ENCODE measurements at regions not wholly inside any gene's neighbourhood (a gene's known extent, or its start where the extent isn't known, plus 50 kb on each side); places are given as distances from the start of the nearest gene placed in this dataset.

GRCh38 chr1:69121723-69122122, 446.0 kb upstream of the LRRC7 start:
- Histone ChIP-seq H3K9me3 (no peaks in the 10 kb centered on the region), H3K4me1 (no peaks in the 10 kb centered on the region), H3K27ac (no peak overlapping the region), H3K4me3 (no peak overlapping the region), H3K27me3 (no peaks in the 10 kb centered on the region), H3K36me3 (no peaks in the 10 kb centered on the region)
- TF ChIP-seq CTCF (IDR thresholded peaks at IDR 0.05) = no peak
- 25 to 36% methylated on average over 1 of the region's 1 CpG for WGBS, 2 donors
- ATAC-seq = no peak
- FAIRE-seq = no peak
- intact Hi-C loops (cut with DNase I) = no loop called here
- DNase-seq = no peak

GRCh38 chr1:69122373-69122772, 445.3 kb upstream of the LRRC7 start:
- no peak for FAIRE-seq
- H3K36me3 ChIP-seq = no peaks in the 10 kb centered on the region
- H3K9me3 ChIP-seq = no peaks in the 10 kb centered on the region
- no peak for TF ChIP-seq CTCF (IDR thresholded peaks at IDR 0.05)
- no peaks in the 10 kb centered on the region for H3K4me1 ChIP-seq
- H3K27me3 ChIP-seq = no peaks in the 10 kb centered on the region
- WGBS, 2 donors = 47 to 55% methylated on average over 2 of the region's 2 CpGs
- ATAC-seq = no peak
- no peak overlapping the region for H3K27ac ChIP-seq
- intact Hi-C loops (cut with DNase I) = no loop called here
- DNase-seq = no peak
- H3K4me3 ChIP-seq = no peak overlapping the region

- Histone ChIP-seq H3K36me3 (no peaks in the 10 kb centered on the region), H3K4me3 (no peak overlapping the region), H3K27ac (no peak overlapping the region), H3K9me3 (no peaks in the 10 kb centered on the region), H3K27me3 (no peaks in the 10 kb centered on the region), H3K4me1 (no peaks in the 10 kb centered on the region)
- no peak for DNase-seq
- WGBS, 2 donors = 95 to 96% methylated on average over 1 of the region's 1 CpG
- intact Hi-C loops (cut with DNase I) = no loop called here
- no peak for ATAC-seq
- no peak for TF ChIP-seq CTCF (IDR thresholded peaks at IDR 0.05)
- FAIRE-seq = no peak
These were observed 444.2 kb upstream of the LRRC7 start for GRCh38 chr1:69123486-69123885.

GRCh38 chr1:69126796-69127195, 440.9 kb upstream of the LRRC7 start:
- WGBS, 2 donors = 35 to 58% methylated on average over 1 of the region's 1 CpG
- no peaks in the 10 kb centered on the region for H3K9me3 ChIP-seq
- no peaks in the 10 kb centered on the region for H3K4me1 ChIP-seq
- no peaks in the 10 kb centered on the region for H3K36me3 ChIP-seq
- no peak overlapping the region for H3K4me3 ChIP-seq
- no peak for TF ChIP-seq CTCF (IDR thresholded peaks at IDR 0.05)
- no peak for FAIRE-seq
- no peak for DNase-seq
- intact Hi-C loops (cut with DNase I) = no loop called here
- H3K27me3 ChIP-seq = no peaks in the 10 kb centered on the region
- no peak for ATAC-seq
- H3K27ac ChIP-seq = no peak overlapping the region

- ATAC-seq (no peak), DNase-seq (no peak), FAIRE-seq (no peak)
- Histone ChIP-seq H3K4me1 (no peaks in the 10 kb centered on the region), H3K9me3 (no peaks in the 10 kb centered on the region), H3K27me3 (no peaks in the 10 kb centered on the region), H3K27ac (no peak overlapping the region), H3K36me3 (no peaks in the 10 kb centered on the region), H3K4me3 (no peak overlapping the region)
- WGBS, 2 donors = 36% methylated on average over 4 of the region's 4 CpGs
- TF ChIP-seq CTCF (IDR thresholded peaks at IDR 0.05) = no peak
- intact Hi-C loops (cut with DNase I) = no loop called here
These were observed 439.5 kb upstream of the LRRC7 start for GRCh38 chr1:69128204-69128603.

Data from pancreas (tissue), 10 donors.